ENCODE measurements at regions not wholly inside any gene's neighbourhood (a gene's known extent, or its start where the extent isn't known, plus 50 kb on each side); places are given as distances from the start of the nearest gene placed in this dataset.

- H3K9me3 ChIP-seq (ENCODE audit: control insufficient read depth, low read depth, low read length), result no peaks in the 10 kb centered on the region
- H3K36me3 ChIP-seq (ENCODE audit: control insufficient read depth, insufficient read depth, low read length), result no peaks in the 10 kb centered on the region
- DNase-seq, result peak; percentile 70 to 84
- no peaks in the 10 kb centered on the region for H3K27me3 ChIP-seq (ENCODE audit: control insufficient read depth, insufficient read depth, low read length)
- peak overlapping the region; percentile 22 for H3K4me3 ChIP-seq (ENCODE audit: low read length)
- H3K4me1 ChIP-seq (ENCODE audit: control insufficient read depth, insufficient read depth, low read length), result no peaks in the 10 kb centered on the region
- H3K27ac ChIP-seq (ENCODE audit: low read length), result peak overlapping the region; percentile 36
- WGBS (ENCODE audit: insufficient coverage, low lambda C conversion rate), result 7% methylated on average over 4 of the region's 18 CpGs
Measured at GRCh38 chr5:174418809-174419539, 305.4 kb upstream of the MSX2 start.

GRCh38 chr5:174419540-174420132 lies 304.7 kb upstream of the MSX2 start:
- Histone ChIP-seq H3K36me3 (ENCODE audit: control insufficient read depth, insufficient read depth, low read length) (no peaks in the 10 kb centered on the region), H3K27me3 (ENCODE audit: control insufficient read depth, insufficient read depth, low read length) (no peaks in the 10 kb centered on the region), H3K9me3 (ENCODE audit: control insufficient read depth, low read depth, low read length) (no peaks in the 10 kb centered on the region), H3K4me3 (ENCODE audit: low read length) (peak overlapping the region; percentile 22), H3K27ac (ENCODE audit: low read length) (peak overlapping the region; percentile 36), H3K4me1 (ENCODE audit: control insufficient read depth, insufficient read depth, low read length) (no peaks in the 10 kb centered on the region)
- peak; percentile 87 to 91 for DNase-seq
- WGBS (ENCODE audit: insufficient coverage, low lambda C conversion rate), result 73% methylated on average over 2 of the region's 17 CpGs

GRCh38 chr5:174420651-174421407 lies 303.6 kb upstream of the MSX2 start:
- H3K36me3 ChIP-seq (ENCODE audit: control insufficient read depth, insufficient read depth, low read length), result no peaks in the 10 kb centered on the region
- DNase-seq, result no peak
- no peaks in the 10 kb centered on the region for H3K9me3 ChIP-seq (ENCODE audit: control insufficient read depth, low read depth, low read length)
- no peaks in the 10 kb centered on the region for H3K4me1 ChIP-seq (ENCODE audit: control insufficient read depth, insufficient read depth, low read length)
- H3K4me3 ChIP-seq (ENCODE audit: low read length), result no peak overlapping the region
- WGBS (ENCODE audit: insufficient coverage, low lambda C conversion rate), result 83% methylated on average over 1 of the region's 1 CpG
- no peak overlapping the region for H3K27ac ChIP-seq (ENCODE audit: low read length)
- no peaks in the 10 kb centered on the region for H3K27me3 ChIP-seq (ENCODE audit: control insufficient read depth, insufficient read depth, low read length)

- H3K9me3 ChIP-seq (ENCODE audit: control insufficient read depth, low read depth, low read length), result no peaks in the 10 kb centered on the region
- no CpG with 5 or more reads among the region's 7 CpGs for WGBS (ENCODE audit: insufficient coverage, low lambda C conversion rate)
- H3K4me1 ChIP-seq (ENCODE audit: control insufficient read depth, insufficient read depth, low read length), result no peaks in the 10 kb centered on the region
- H3K27me3 ChIP-seq (ENCODE audit: control insufficient read depth, insufficient read depth, low read length), result no peaks in the 10 kb centered on the region
- no peak for DNase-seq
- no peak overlapping the region for H3K4me3 ChIP-seq (ENCODE audit: low read length)
- H3K36me3 ChIP-seq (ENCODE audit: control insufficient read depth, insufficient read depth, low read length), result no peaks in the 10 kb centered on the region
- no peak overlapping the region for H3K27ac ChIP-seq (ENCODE audit: low read length)
Measured at GRCh38 chr5:174421408-174421805, 303.0 kb upstream of the MSX2 start.

DNA sequence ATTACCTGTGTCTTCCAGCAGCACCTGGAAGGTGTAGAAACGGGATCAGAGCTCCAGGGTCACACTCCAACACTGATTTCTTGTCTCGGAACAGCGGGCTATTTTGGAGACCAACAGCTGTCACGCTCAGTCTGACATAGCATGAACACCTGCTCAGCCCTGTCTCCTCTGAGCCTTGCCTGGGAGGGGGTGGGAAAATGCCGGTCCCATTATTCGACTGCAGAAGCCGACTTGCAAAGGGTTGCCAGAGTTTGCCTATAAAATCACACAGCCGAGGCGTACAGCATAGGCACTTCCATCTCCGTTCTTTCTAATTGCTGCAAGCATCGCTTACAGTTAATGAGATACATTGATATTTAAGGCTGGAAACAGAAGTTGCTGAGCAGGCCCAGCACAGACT lies 300.8 kb upstream of the MSX2 start:
- no CpG with 5 or more reads among the region's 11 CpGs for WGBS (ENCODE audit: insufficient coverage, low lambda C conversion rate)
- no peaks in the 10 kb centered on the region for H3K27me3 ChIP-seq (ENCODE audit: control insufficient read depth, insufficient read depth, low read length)
- no peaks in the 10 kb centered on the region for H3K4me1 ChIP-seq (ENCODE audit: control insufficient read depth, insufficient read depth, low read length)
- no peak overlapping the region for H3K27ac ChIP-seq (ENCODE audit: low read length)
- no peak for DNase-seq
- no peaks in the 10 kb centered on the region for H3K36me3 ChIP-seq (ENCODE audit: control insufficient read depth, insufficient read depth, low read length)
- H3K4me3 ChIP-seq (ENCODE audit: low read length), result no peak overlapping the region
- H3K9me3 ChIP-seq (ENCODE audit: control insufficient read depth, low read depth, low read length), result no peaks in the 10 kb centered on the region

DNA sequence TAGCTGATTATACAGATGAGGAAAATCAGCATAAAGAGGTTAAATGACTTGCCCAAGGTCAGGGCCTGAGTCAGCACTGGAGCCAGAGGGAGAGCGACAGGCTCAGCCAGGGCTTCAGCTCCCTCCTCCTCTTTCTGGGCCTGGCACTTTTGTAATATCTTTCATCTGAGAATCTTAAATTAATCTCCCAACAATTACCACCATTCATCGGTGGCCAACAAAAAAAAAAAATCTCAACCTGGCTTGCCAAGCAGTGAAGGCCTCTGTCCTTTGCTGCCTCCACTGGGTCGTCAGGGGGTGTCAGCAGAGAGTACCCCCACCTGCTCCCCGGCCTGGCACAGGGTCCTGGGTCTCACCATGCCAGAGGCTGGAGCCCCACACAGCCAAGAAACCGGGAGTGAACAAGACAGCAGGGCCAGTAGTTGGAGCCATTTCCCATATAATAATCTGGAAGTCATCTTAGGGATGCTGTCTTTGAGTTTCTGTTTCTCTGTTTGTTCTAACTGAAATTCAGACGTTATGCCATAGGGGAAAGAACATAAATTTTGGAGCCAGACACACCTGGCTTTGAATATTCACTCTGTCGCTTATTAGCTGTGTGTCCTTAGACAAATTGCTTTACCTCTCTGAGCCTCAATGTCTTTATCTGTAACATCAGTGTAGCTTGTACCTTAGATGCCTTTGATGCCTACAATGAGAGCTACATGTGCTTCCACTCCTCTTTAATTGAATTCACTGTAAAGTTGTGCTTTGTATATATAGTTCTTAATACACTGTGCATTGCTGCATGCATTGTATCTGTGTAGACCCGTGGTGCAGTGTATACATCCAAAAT lies 299.9 kb upstream of the MSX2 start:
- Histone ChIP-seq H3K27me3 (ENCODE audit: control insufficient read depth, insufficient read depth, low read length) (no peaks in the 10 kb centered on the region), H3K9me3 (ENCODE audit: control insufficient read depth, low read depth, low read length) (no peaks in the 10 kb centered on the region), H3K4me3 (ENCODE audit: low read length) (no peak overlapping the region), H3K27ac (ENCODE audit: low read length) (no peak overlapping the region), H3K4me1 (ENCODE audit: control insufficient read depth, insufficient read depth, low read length) (no peaks in the 10 kb centered on the region), H3K36me3 (ENCODE audit: control insufficient read depth, insufficient read depth, low read length) (no peaks in the 10 kb centered on the region)
- WGBS (ENCODE audit: insufficient coverage, low lambda C conversion rate), result 60% methylated on average over 1 of the region's 8 CpGs
- DNase-seq, result no peak

DNA sequence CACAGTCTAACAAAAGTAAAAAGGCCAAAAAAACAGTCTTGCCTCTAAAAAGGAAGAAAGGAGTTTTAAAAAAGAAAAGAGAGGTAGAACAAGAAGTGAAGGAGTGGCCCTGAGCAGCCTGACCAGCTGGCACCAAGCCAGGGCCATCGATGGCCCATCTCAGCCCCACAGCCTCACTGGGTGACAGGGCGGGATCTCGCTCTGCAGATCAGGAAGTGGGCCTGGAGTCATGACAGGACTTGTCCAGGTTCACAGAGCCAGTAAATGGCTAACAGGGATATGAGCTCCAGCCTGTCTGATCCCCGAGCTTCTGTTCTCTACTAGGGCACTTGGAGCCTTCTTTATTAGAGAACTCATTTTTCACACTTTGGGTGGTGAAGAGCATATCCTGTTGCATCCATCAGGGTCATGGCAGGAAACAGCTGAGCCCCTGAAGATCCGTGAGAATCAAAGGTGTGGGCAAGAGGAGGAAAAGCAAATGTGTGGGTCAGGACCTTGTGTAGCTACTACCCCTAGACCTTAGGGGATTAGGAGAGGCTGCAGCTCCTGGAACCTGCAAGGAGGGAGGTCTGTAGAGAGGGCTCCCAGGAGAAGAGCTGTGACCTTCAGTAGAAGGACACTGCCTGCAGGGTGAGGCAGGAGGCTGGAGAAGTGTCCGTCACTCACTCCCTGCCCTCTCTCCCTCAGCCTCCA lies 299.0 kb upstream of the MSX2 start:
- H3K27ac ChIP-seq (ENCODE audit: low read length), result no peak overlapping the region
- peak in 1 of 2 donors; percentile 17 for DNase-seq
- no peaks in the 10 kb centered on the region for H3K4me1 ChIP-seq (ENCODE audit: control insufficient read depth, insufficient read depth, low read length)
- no peaks in the 10 kb centered on the region for H3K36me3 ChIP-seq (ENCODE audit: control insufficient read depth, insufficient read depth, low read length)
- H3K9me3 ChIP-seq (ENCODE audit: control insufficient read depth, low read depth, low read length), result no peaks in the 10 kb centered on the region
- no peak overlapping the region for H3K4me3 ChIP-seq (ENCODE audit: low read length)
- H3K27me3 ChIP-seq (ENCODE audit: control insufficient read depth, insufficient read depth, low read length), result no peaks in the 10 kb centered on the region
- WGBS (ENCODE audit: insufficient coverage, low lambda C conversion rate), result no CpG with 5 or more reads among the region's 6 CpGs

DNA sequence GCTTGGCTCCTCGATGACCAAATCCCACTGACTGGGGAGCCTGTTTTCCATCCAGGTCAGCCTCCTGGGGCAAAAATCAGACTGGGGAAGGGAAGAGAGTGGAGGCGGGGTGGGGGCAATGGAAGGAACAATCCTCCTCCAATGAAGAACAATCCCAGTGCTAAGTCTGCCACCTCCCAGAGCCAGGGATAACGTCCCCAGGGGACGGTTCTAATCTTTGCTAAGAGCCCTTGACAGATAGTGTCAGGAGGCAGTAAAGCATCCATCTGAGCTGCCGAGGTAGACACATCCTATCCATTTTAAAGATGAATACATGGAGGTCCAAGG lies 298.5 kb upstream of the MSX2 start:
- no peak overlapping the region for H3K4me3 ChIP-seq (ENCODE audit: low read length)
- DNase-seq, result no peak
- no peak overlapping the region for H3K27ac ChIP-seq (ENCODE audit: low read length)
- no peaks in the 10 kb centered on the region for H3K9me3 ChIP-seq (ENCODE audit: control insufficient read depth, low read depth, low read length)
- H3K4me1 ChIP-seq (ENCODE audit: control insufficient read depth, insufficient read depth, low read length), result no peaks in the 10 kb centered on the region
- no peaks in the 10 kb centered on the region for H3K27me3 ChIP-seq (ENCODE audit: control insufficient read depth, insufficient read depth, low read length)
- no peaks in the 10 kb centered on the region for H3K36me3 ChIP-seq (ENCODE audit: control insufficient read depth, insufficient read depth, low read length)
- WGBS (ENCODE audit: insufficient coverage, low lambda C conversion rate), result no CpG with 5 or more reads among the region's 5 CpGs

DNA sequence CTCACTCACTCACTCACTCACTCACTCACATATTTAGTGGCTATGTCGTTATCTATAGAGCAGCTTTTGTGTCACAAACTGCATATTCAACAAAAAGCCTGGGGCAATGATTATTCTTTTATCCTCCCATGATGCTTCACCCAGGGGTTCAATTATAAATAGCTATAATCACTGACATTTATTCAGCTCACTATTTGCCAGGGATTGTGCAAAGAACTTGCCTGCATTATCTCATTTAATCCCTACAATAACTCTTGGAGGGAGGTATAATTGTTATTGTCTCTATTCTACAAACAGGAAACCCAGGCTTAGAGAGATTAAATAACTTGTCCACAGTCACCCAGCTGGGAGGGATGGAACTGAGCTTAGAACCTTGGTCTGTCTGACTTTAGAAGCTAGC lies 298.0 kb upstream of the MSX2 start:
- Histone ChIP-seq H3K4me1 (ENCODE audit: control insufficient read depth, insufficient read depth, low read length) (no peaks in the 10 kb centered on the region), H3K27ac (ENCODE audit: low read length) (no peak overlapping the region), H3K4me3 (ENCODE audit: low read length) (no peak overlapping the region), H3K36me3 (ENCODE audit: control insufficient read depth, insufficient read depth, low read length) (no peaks in the 10 kb centered on the region), H3K27me3 (ENCODE audit: control insufficient read depth, insufficient read depth, low read length) (no peaks in the 10 kb centered on the region), H3K9me3 (ENCODE audit: control insufficient read depth, low read depth, low read length) (no peaks in the 10 kb centered on the region)
- no peak for DNase-seq
- WGBS (ENCODE audit: insufficient coverage, low lambda C conversion rate), result no CpG with 5 or more reads among the region's 1 CpG

DNA sequence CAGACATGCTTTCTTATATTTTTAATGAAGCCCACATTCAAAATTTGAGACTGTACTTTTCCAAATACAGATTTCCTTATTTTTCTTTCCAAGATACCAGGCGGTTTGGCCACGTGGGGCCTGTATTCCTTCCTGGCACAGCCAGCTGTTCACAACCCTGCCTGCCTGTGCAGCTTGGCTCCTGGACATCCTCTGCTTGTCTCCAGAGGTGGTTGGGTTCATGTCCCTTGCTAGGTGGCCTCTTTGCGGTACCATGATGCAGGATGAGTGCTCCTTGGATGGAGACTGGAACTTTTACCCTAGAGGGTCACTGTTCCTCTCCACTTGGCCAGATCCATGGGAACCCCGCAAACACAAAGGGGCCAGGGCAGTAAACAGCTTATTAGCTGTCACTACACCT lies 297.5 kb upstream of the MSX2 start:
- Histone ChIP-seq H3K4me1 (ENCODE audit: control insufficient read depth, insufficient read depth, low read length) (no peaks in the 10 kb centered on the region), H3K9me3 (ENCODE audit: control insufficient read depth, low read depth, low read length) (no peaks in the 10 kb centered on the region), H3K36me3 (ENCODE audit: control insufficient read depth, insufficient read depth, low read length) (no peaks in the 10 kb centered on the region), H3K4me3 (ENCODE audit: low read length) (no peak overlapping the region), H3K27me3 (ENCODE audit: control insufficient read depth, insufficient read depth, low read length) (no peaks in the 10 kb centered on the region), H3K27ac (ENCODE audit: low read length) (no peak overlapping the region)
- no peak for DNase-seq
- no CpG with 5 or more reads among the region's 4 CpGs for WGBS (ENCODE audit: insufficient coverage, low lambda C conversion rate)
